Breast epithelium (tissue), 4 donors: ENCODE measurements at regions not wholly inside any gene's neighbourhood (a gene's known extent, or its start where the extent isn't known, plus 50 kb on each side); places are given as distances from the start of the nearest gene placed in this dataset.
A peak's percentile ranks its signal among the peaks of the same experiment; 100 is the strongest.

ENCODE experiments used
- DNase-seq, 2 donors: peaks; one replicate each; pipeline ENCODE4 v3.0.0-alpha.2; 2019; ENCODE audit warnings: low spot score in 2 of 2
- H3K27ac ChIP-seq, 2 donors: fragments of 200-600 bp; sonication (generic) in 1 of 2; one replicate each; pipeline ENCODE4 v1.5.1; 2016 to 2019; ENCODE audit warnings: mild to moderate bottlenecking in 1 of 2
- H3K27me3 ChIP-seq, 2 donors: fragments of 200-600 bp; sonication (generic) in 1 of 2; one replicate each; pipeline versions ENCODE4 v1.5.1 to v1.6.0; 2017 to 2019; ENCODE audit warnings: control low read depth in 1 of 2, mild to moderate bottlenecking in 1 of 2
- H3K36me3 ChIP-seq: fragments of 200-600 bp; one replicate; pipeline ENCODE4 v1.5.1; 2019
- H3K4me1 ChIP-seq, 2 donors: fragments of 200-600 bp; sonication (generic); one replicate each; pipeline ENCODE4 v1.5.1; 2016 to 2019; ENCODE audit warnings: control low read depth in 1 of 2
- H3K4me3 ChIP-seq, 3 donors: fragments of 200-600 bp; sonication (generic); 1 replicate in 2 of 3; 2 replicates in 1 of 3; pipeline ENCODE4 v1.5.1; 2016 to 2019; ENCODE audit warnings: mild to moderate bottlenecking in 3 of 3, moderate library complexity in 2 of 3
- H3K9me3 ChIP-seq, 2 donors: fragments of 200-600 bp; sonication (generic) in 1 of 2; one replicate each; pipeline ENCODE4 v1.5.1; 2016 to 2019; ENCODE audit warnings: control low read depth in 1 of 2
- CTCF ChIP-seq, 3 donors: fragments of 450-650 bp; IDR thresholded peaks; one replicate each; pipeline ENCODE4 v1.5.1; 2016 to 2017; ENCODE audit warnings: antibody characterized with exemption in 3 of 3, mild to moderate bottlenecking in 3 of 3, moderate library complexity in 3 of 3
- POLR2A ChIP-seq: fragments of 450-650 bp; IDR thresholded peaks from one replicate; pipeline ENCODE4 v1.6.1; 2016; ENCODE audit warnings: antibody characterized with exemption, mild to moderate bottlenecking, moderate library complexity
- POLR2AphosphoS5 ChIP-seq, 3 donors: sonication (generic); formaldehyde crosslinking; IDR thresholded peaks; one replicate each; pipeline ENCODE4 v1.6.1; 2017; ENCODE audit warnings: antibody characterized with exemption in 3 of 3
- intact Hi-C: fragments of 100-400 bp; cut with DNase I; formaldehyde crosslinking; loops from one replicate; pipeline ENCODE4 v1.15.1; 2023; ENCODE audit warnings: low total_unique reads

- no peak for DNase-seq
- peak overlapping the region; percentile 26 to 54 (median 35) for H3K4me3 ChIP-seq
- no peak overlapping the region for H3K27ac ChIP-seq
- intact Hi-C loops = loop anchor here (2.0 kb wide), 1 partner anchor 23 kb away; no protein-coding TSS in a partner anchor
- no peaks in the 10 kb centered on the region for H3K9me3 ChIP-seq
- no peaks in the 10 kb centered on the region for H3K36me3 ChIP-seq
- no peaks in the 10 kb centered on the region for H3K4me1 ChIP-seq
- peaks cover 0 to 13% of the 10 kb centered on the region in 2 donors for H3K27me3 ChIP-seq
- TF ChIP-seq CTCF (IDR thresholded peaks at IDR 0.05) (no peak), POLR2AphosphoS5 (IDR thresholded peaks at IDR 0.05) (no peak), POLR2A (no peak)
Measured at GRCh38 chr6:5851261-5851757, 155.4 kb downstream of the NRN1 start.

GRCh38 chr6:5850848-5851255 lies 155.9 kb downstream of the NRN1 start:
- no peak for TF ChIP-seq POLR2AphosphoS5 (IDR thresholded peaks at IDR 0.05)
- no peak for TF ChIP-seq CTCF (IDR thresholded peaks at IDR 0.05)
- no peak for TF ChIP-seq POLR2A
- no peaks in the 10 kb centered on the region for H3K9me3 ChIP-seq
- no peak for DNase-seq
- H3K27ac ChIP-seq = no peak overlapping the region
- no peaks in the 10 kb centered on the region for H3K36me3 ChIP-seq
- peak overlapping the region; percentile 26 to 54 (median 35) for H3K4me3 ChIP-seq
- H3K4me1 ChIP-seq = no peaks in the 10 kb centered on the region
- peaks cover 0 to 13% of the 10 kb centered on the region in 2 donors for H3K27me3 ChIP-seq
- intact Hi-C loops = loop anchor here (2.0 kb wide), 1 partner anchor 22 kb away; no protein-coding TSS in a partner anchor

- Histone ChIP-seq H3K4me1 (no peaks in the 10 kb centered on the region), H3K27ac (no peak overlapping the region), H3K4me3 (no peak overlapping the region), H3K36me3 (no peaks in the 10 kb centered on the region), H3K27me3 (peaks cover 0 to 13% of the 10 kb centered on the region in 2 donors), H3K9me3 (peaks cover 0 to 12% of the 10 kb centered on the region in 2 donors)
- no peak for DNase-seq
- intact Hi-C loops = no loop called here
- TF ChIP-seq CTCF (IDR thresholded peaks at IDR 0.05) (no peak), POLR2AphosphoS5 (IDR thresholded peaks at IDR 0.05) (no peak), POLR2A (no peak)
Measured at GRCh38 chr6:5846889-5847288, 159.8 kb downstream of the NRN1 start.

- Histone ChIP-seq H3K4me3 (no peak overlapping the region), H3K4me1 (no peaks in the 10 kb centered on the region), H3K27ac (no peak overlapping the region), H3K36me3 (no peaks in the 10 kb centered on the region), H3K27me3 (peaks cover 0 to 11% of the 10 kb centered on the region in 2 donors), H3K9me3 (peaks cover 0 to 12% of the 10 kb centered on the region in 2 donors)
- intact Hi-C loops = no loop called here
- no peak for DNase-seq
- TF ChIP-seq POLR2A (no peak), POLR2AphosphoS5 (IDR thresholded peaks at IDR 0.05) (no peak), CTCF (IDR thresholded peaks at IDR 0.05) (no peak)
Measured at GRCh38 chr6:5846335-5846734, 160.4 kb downstream of the NRN1 start.

GRCh38 chr6:5843078-5843477 lies 163.6 kb downstream of the NRN1 start:
- Histone ChIP-seq H3K9me3 (peaks cover 0 to 12% of the 10 kb centered on the region in 2 donors), H3K4me1 (no peaks in the 10 kb centered on the region), H3K4me3 (no peak overlapping the region), H3K27me3 (no peaks in the 10 kb centered on the region), H3K27ac (no peak overlapping the region), H3K36me3 (no peaks in the 10 kb centered on the region)
- no peak for DNase-seq
- TF ChIP-seq CTCF (IDR thresholded peaks at IDR 0.05) (no peak), POLR2A (no peak), POLR2AphosphoS5 (IDR thresholded peaks at IDR 0.05) (no peak)
- intact Hi-C loops = no loop called here
